Suprapubic skin (tissue), 3 donors: ENCODE measurements at regions not wholly inside any gene's neighbourhood (a gene's known extent, or its start where the extent isn't known, plus 50 kb on each side); places are given as distances from the start of the nearest gene placed in this dataset.

Experiments used
- CTCF ChIP-seq, 2 donors: fragments of 200-600 bp in 1 of 2; fragments of 450-650 bp in 1 of 2; sonication (generic) in 1 of 2; IDR thresholded peaks; one replicate each; pipeline ENCODE4 v1.5.1; 2016 to 2019; ENCODE audit warnings: antibody characterized with exemption in 2 of 2, mild to moderate bottlenecking in 1 of 2, moderate library complexity in 1 of 2
- POLR2A ChIP-seq, 2 donors: fragments of 450-650 bp; IDR thresholded peaks; one replicate each; pipeline ENCODE4 v1.6.1; 2017; ENCODE audit warnings: antibody characterized with exemption in 2 of 2, mild to moderate bottlenecking in 2 of 2, moderate library complexity in 2 of 2

- TF ChIP-seq POLR2A (IDR thresholded peaks at IDR 0.05) (no peak), CTCF (IDR thresholded peaks at IDR 0.05) (no peak)
Observed at GRCh38 chr15:62454567-62455172, 289.6 kb upstream of the C2CD4B start.
